ENCODE measurements at regions not wholly inside any gene's neighbourhood (a gene's known extent, or its start where the extent isn't known, plus 50 kb on each side); places are given as distances from the start of the nearest gene placed in this dataset.

DNA sequence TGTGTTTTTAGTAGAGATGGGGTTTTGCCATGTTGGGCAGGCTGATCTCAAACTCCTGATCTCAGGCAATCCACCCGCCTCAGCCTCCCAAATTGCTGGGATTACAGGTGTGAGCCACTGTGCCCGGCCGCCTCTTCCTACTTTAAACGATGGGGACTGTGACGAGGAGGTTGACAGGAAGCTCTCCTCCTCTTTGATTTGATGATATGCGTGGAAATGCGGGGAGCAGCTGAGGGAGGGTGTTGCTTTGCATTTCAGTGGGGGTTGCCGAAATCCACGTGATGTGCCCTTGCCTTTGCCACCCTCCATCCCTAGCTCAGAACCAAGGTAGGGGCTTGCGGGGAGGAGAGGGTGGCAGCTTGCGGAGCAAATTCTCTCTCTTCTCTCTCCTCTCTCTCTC lies 189.6 kb downstream of the AACS start:
- Histone ChIP-seq H2BK12ac (ENCODE audit: insufficient read length, low read depth, low read length) (no peak overlapping the region), H3K23ac (ENCODE audit: insufficient read length, low read depth, low read length) (no peak overlapping the region), H2AK5ac (ENCODE audit: insufficient read length, low read length) (no peak overlapping the region), H3K4me2 (ENCODE audit: insufficient read depth, insufficient read length, low read length) (no peak overlapping the region), H3K4me1 (ENCODE audit: insufficient read depth, low read length) (peaks cover 2% of the 10 kb centered on the region; the same call in 1 of the 2 replicates), H2BK15ac (ENCODE audit: low read depth, low read length) (no peak overlapping the region), H3K4ac (ENCODE audit: low read depth, low read length) (no peak overlapping the region), H3K9ac (ENCODE audit: extremely low read depth, insufficient read length, low read length) (no peak overlapping the region), H4K8ac (replicated peaks; ENCODE audit: insufficient read length, low read depth, low read length) (no peak overlapping the region), H3K9me3 (ENCODE audit: control insufficient read depth, low read depth, low read length) (peaks cover 4% of the 10 kb centered on the region), H4K5ac (ENCODE audit: insufficient read length, low read depth, low read length) (no peak overlapping the region), H3K79me1 (ENCODE audit: insufficient read depth, low read depth, low read length, poor library complexity, severe bottlenecking) (peaks cover 4% of the 10 kb centered on the region), H3K18ac (ENCODE audit: insufficient read length, low read depth, low read length) (no peak overlapping the region), H3K79me2 (ENCODE audit: insufficient read depth, low read length) (peaks cover 1% of the 10 kb centered on the region; the same call in 1 of the 2 replicates), H3K14ac (ENCODE audit: insufficient read depth, low read length) (no peak overlapping the region; the same call in 1 of the 2 replicates), H3K27me3 (ENCODE audit: insufficient read depth, low read length) (no peaks in the 10 kb centered on the region), H3T11ph (ENCODE audit: low read length) (no peak overlapping the region), H4K20me1 (ENCODE audit: control insufficient read depth, insufficient read depth, insufficient read length) (no peaks in the 10 kb centered on the region), H4K91ac (ENCODE audit: insufficient read length, low read depth, low read length) (no peak overlapping the region), H2BK120ac (ENCODE audit: low read depth, low read length, poor library complexity, severe bottlenecking) (no peak overlapping the region), H2BK5ac (ENCODE audit: insufficient read length, low read length) (no peak overlapping the region), H3K23me2 (ENCODE audit: insufficient read length, low read depth, low read length, poor library complexity, severe bottlenecking) (no peaks in the 10 kb centered on the region), H2AFZ (ENCODE audit: low read length) (no peak overlapping the region), H3K56ac (ENCODE audit: insufficient read length, low read depth, low read length) (no peak overlapping the region), H3K27ac (ENCODE audit: insufficient read length, low read depth, low read length) (no peak overlapping the region), H2BK20ac (ENCODE audit: low read depth, low read length, poor library complexity, severe bottlenecking) (no peak overlapping the region)
- peaks cover 8% of the 10 kb centered on the region in 2 experiments for H3K4me1 Mint-ChIP-seq
- no peak for DNase-seq
- H3K9me3 Mint-ChIP-seq: peaks cover 0 to 3% of the 10 kb centered on the region in 2 experiments; a peak in 1 of 5 replicates
- H3K27me3 Mint-ChIP-seq (ENCODE audit: low read depth): peaks cover 5% of the 10 kb centered on the region; the same call in 1 of the 2 replicates
- no peak for TF ChIP-seq CTCF (conservative IDR thresholded peaks at IDR 0.05)
- H3K4me3 Mint-ChIP-seq: no peak overlapping the region
- H3K27ac Mint-ChIP-seq: peak overlapping the region in 1 of 3 experiments; percentile 65; a peak in 1 of 7 replicates
- WGBS (ENCODE audit: extremely low coverage, insufficient read length, low lambda C conversion rate): no CpG with 5 or more reads among the region's 11 CpGs
- peaks cover 4 to 32% (median 10%) of the 10 kb centered on the region in 3 experiments; a peak in 6 of 7 replicates for H3K36me3 Mint-ChIP-seq (ENCODE audit: insufficient read depth in 1 of 3, low read depth in 3 of 3)

Measured in H9 (cell line).